ENCODE measurements at regions not wholly inside any gene's neighbourhood (a gene's known extent, or its start where the extent isn't known, plus 50 kb on each side); places are given as distances from the start of the nearest gene placed in this dataset.

DNA sequence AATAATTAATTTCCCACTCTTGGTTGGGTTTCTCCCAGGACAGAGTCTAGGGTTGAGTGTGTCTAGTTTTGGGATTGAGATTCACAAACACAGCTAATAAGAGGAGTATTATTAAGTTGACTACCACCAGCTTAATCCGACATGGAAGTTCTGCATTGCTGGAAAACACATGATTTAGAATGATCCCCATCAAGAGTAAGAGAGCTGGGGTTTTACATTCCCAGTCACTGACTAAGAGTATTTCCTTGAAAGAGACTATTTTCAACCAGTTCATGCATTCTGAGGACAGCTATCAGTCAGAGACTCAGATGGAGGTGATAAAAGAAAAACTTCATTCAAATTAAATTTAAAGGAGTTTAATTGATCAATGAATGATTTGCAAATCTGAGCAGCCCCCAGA is 334.6 kb upstream of the LRATD1 start:
- Histone ChIP-seq H3K4me3 (no peak overlapping the region), H3K4me1 (no peaks in the 10 kb centered on the region), H3K27ac (no peak overlapping the region), H3K27me3 (no peaks in the 10 kb centered on the region), H3K9me3 (no peaks in the 10 kb centered on the region), H3K36me3 (no peaks in the 10 kb centered on the region)
- ATAC-seq (no peak), DNase-seq (no peak)
- TF ChIP-seq CTCF (IDR thresholded peaks at IDR 0.05 in 4 of 5, conservative IDR thresholded peaks at IDR 0.05 in 1 of 5), result no peak
- TF ChIP-seq POLR2A (IDR thresholded peaks at IDR 0.05), result no peak
- intact Hi-C loops (cut with DNase I; ENCODE audit: low total_unique reads), result no loop called here
- in situ Hi-C loops (cut with MboI; ENCODE audit: low sequenced_read_pairs in 4 of 4), result no loop called here

- in situ Hi-C loops (cut with MboI; ENCODE audit: low sequenced_read_pairs in 4 of 4), result no loop called here
- Histone ChIP-seq H3K4me3 (no peak overlapping the region), H3K4me1 (no peaks in the 10 kb centered on the region), H3K27me3 (no peaks in the 10 kb centered on the region), H3K36me3 (no peaks in the 10 kb centered on the region), H3K9me3 (no peaks in the 10 kb centered on the region), H3K27ac (no peak overlapping the region)
- TF ChIP-seq POLR2A (IDR thresholded peaks at IDR 0.05) (no peak), CTCF (IDR thresholded peaks at IDR 0.05 in 4 of 5, conservative IDR thresholded peaks at IDR 0.05 in 1 of 5) (no peak)
- no peak for DNase-seq
- intact Hi-C loops (cut with DNase I; ENCODE audit: low total_unique reads), result no loop called here
- ATAC-seq, result no peak
Measured at GRCh38 chr2:14301331-14301730, 331.2 kb upstream of the LRATD1 start.

DNA sequence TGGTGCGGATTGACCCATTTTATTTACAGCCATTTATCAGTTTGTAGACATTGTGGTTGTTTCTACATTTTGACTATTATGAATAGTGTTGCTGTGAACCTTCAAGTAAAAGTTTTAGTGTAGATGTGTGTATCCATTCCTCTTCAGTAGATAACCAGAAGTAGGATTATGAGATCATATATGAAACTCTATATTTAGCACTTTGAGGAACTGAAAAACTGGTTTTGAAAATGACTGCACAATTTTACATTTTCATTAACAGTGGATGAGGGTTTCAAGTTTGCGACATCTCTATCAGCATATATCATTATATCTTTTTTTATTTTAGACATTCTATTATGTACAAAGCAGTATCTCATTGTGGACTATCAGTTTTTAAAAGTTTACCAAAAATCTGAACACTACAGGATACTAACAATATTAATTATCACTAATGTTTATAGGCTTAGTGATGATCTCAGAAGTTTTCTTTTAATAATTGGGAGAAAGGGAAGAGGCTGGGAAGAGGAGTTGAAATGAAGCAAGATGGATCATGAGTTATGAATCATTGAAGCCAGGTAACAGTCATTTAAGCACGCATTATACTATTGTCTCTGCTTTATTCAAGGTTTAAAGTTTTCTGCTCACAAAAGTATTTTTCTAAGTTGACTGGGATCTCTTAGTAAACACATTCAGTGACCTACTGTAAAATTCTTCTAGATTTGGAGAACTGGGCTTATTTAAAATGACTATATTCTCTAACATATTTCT is 329.0 kb upstream of the LRATD1 start:
- no peak for TF ChIP-seq CTCF (IDR thresholded peaks at IDR 0.05 in 4 of 5, conservative IDR thresholded peaks at IDR 0.05 in 1 of 5)
- no peak for TF ChIP-seq POLR2A (IDR thresholded peaks at IDR 0.05)
- intact Hi-C loops (cut with DNase I; ENCODE audit: low total_unique reads) (no loop called here), in situ Hi-C loops (cut with MboI; ENCODE audit: low sequenced_read_pairs in 4 of 4) (no loop called here)
- DNase-seq (no peak), ATAC-seq (no peak)
- no peaks in the 10 kb centered on the region for H3K27me3 ChIP-seq
- H3K36me3 ChIP-seq, result no peaks in the 10 kb centered on the region
- H3K27ac ChIP-seq, result no peak overlapping the region
- H3K4me3 ChIP-seq, result no peak overlapping the region
- no peaks in the 10 kb centered on the region for H3K4me1 ChIP-seq
- no peaks in the 10 kb centered on the region for H3K9me3 ChIP-seq

DNA sequence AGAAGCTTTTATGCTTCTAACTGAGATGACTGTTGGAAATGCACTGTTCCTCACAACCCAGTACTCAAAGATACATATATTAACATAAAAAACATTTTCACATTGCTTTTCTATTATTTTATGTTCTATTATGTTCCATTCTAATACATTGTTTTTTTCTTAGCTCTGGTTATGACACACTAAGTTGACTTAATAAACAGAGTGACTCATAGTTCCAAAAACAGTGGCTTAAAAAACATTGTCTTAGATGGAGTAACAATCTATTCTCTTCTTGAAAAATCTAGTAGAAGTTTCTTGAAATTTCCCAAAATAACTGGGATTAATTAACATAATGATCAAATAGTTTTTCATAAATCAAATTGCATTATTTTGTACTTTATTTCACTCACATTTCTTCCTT is 328.2 kb upstream of the LRATD1 start:
- intact Hi-C loops (cut with DNase I; ENCODE audit: low total_unique reads), result no loop called here
- no peaks in the 10 kb centered on the region for H3K27me3 ChIP-seq

More for the DNA sequence above, 328.2 kb upstream of the LRATD1 start:
- Histone ChIP-seq H3K4me3 (no peak overlapping the region), H3K27ac (no peak overlapping the region), H3K4me1 (no peaks in the 10 kb centered on the region), H3K36me3 (no peaks in the 10 kb centered on the region), H3K9me3 (no peaks in the 10 kb centered on the region)
- in situ Hi-C loops (cut with MboI; ENCODE audit: low sequenced_read_pairs in 4 of 4), result no loop called here
- no peak for ATAC-seq
- TF ChIP-seq CTCF (IDR thresholded peaks at IDR 0.05 in 4 of 5, conservative IDR thresholded peaks at IDR 0.05 in 1 of 5) (no peak), POLR2A (IDR thresholded peaks at IDR 0.05) (no peak)
- no peak for DNase-seq

All from gastrocnemius medialis (tissue), 4 donors.